Neural progenitor cell (in vitro differentiated cells): ENCODE measurements at regions not wholly inside any gene's neighbourhood (a gene's known extent, or its start where the extent isn't known, plus 50 kb on each side); places are given as distances from the start of the nearest gene placed in this dataset.

ENCODE experiments used
- CTCF ChIP-seq: fragments of 200-600 bp; sonication (generic); IDR thresholded peaks from 2 replicates; pipeline ENCODE4 v1.5.1; 2017; ENCODE audit warnings: antibody characterized with exemption, mild to moderate bottlenecking
- EZH2 ChIP-seq: fragments of 200-600 bp; sonication (generic); IDR thresholded peaks from 2 replicates; pipeline ENCODE4 v1.6.1; 2017; ENCODE audit warnings: antibody characterized with exemption, mild to moderate bottlenecking, moderate library complexity
- EZH2phosphoT487 ChIP-seq: fragments of 200-600 bp; sonication (generic); IDR thresholded peaks from 2 replicates; pipeline ENCODE4 v1.6.1; 2017; ENCODE audit warnings: antibody characterized with exemption

GRCh38 chr4:108255203-108255747, 86.5 kb upstream of the LEF1 start:
- TF ChIP-seq CTCF (no peak), EZH2 (no peak), EZH2phosphoT487 (no peak)
